Small intestine (tissue), 7 donors: ENCODE measurements at regions not wholly inside any gene's neighbourhood (a gene's known extent, or its start where the extent isn't known, plus 50 kb on each side); places are given as distances from the start of the nearest gene placed in this dataset.
"Not testable (repeated sequence)": the region's sequence is repeated elsewhere in the genome, so short reads cannot be mapped to it uniquely, and the experiment has no call there.

ENCODE experiments used
- DNase-seq, 2 donors: peaks; one replicate each; pipeline versions ENCODE4 v3.0.0 to v3.0.0-alpha.2; 2013
- FAIRE-seq: peaks from 2 replicates; lab custom pipeline; 2012; peaks lifted over from hg19 to GRCh38; lab: Jason Lieb, UNC
- H3K27ac ChIP-seq, 3 donors: one replicate each; pipeline ENCODE4 v1.5.1; 2013; ENCODE audit warnings: low read length in 2 of 3, mild to moderate bottlenecking in 2 of 3, control low read depth in 1 of 3, inconsistent platforms in 1 of 3, low read depth in 1 of 3, moderate library complexity in 1 of 3
- H3K27me3 ChIP-seq, 3 donors: one replicate each; pipeline ENCODE4 v1.6.1; 2013; ENCODE audit warnings: low read length in 3 of 3, inconsistent platforms in 1 of 3; ENCODE audit not compliant: control insufficient read depth in 3 of 3, insufficient read depth in 3 of 3
- H3K36me3 ChIP-seq, 3 donors: one replicate each; pipeline ENCODE4 v1.6.1; 2013; ENCODE audit warnings: low read length in 3 of 3, inconsistent platforms in 1 of 3, low read depth in 1 of 3, mild to moderate bottlenecking in 1 of 3, moderate library complexity in 1 of 3; ENCODE audit not compliant: control insufficient read depth in 3 of 3, insufficient read depth in 2 of 3
- H3K4me1 ChIP-seq, 3 donors: one replicate each; pipeline ENCODE4 v1.6.1; 2013; ENCODE audit warnings: low read length in 2 of 3, inconsistent platforms in 1 of 3, low read depth in 1 of 3, mild to moderate bottlenecking in 1 of 3, moderate library complexity in 1 of 3; ENCODE audit not compliant: control insufficient read depth in 3 of 3, insufficient read depth in 2 of 3
- H3K4me3 ChIP-seq, 3 donors: one replicate each; pipeline ENCODE4 v1.5.1; 2013; ENCODE audit warnings: low read length in 3 of 3, control low read depth in 1 of 3, inconsistent platforms in 1 of 3, low read depth in 1 of 3, mild to moderate bottlenecking in 1 of 3, moderate library complexity in 1 of 3
- H3K9me3 ChIP-seq, 2 donors: one replicate each; pipeline ENCODE4 v1.6.1; 2013; ENCODE audit warnings: low read depth in 1 of 2, low read length in 1 of 2; ENCODE audit not compliant: control insufficient read depth in 2 of 2, insufficient read depth in 1 of 2
- WGBS, 3 donors: extraction: QIAGEN DNeasy Blood & Tissue Kit; methylation state at CpG; one replicate each; pipeline ENCODE4 v1.1.7; 2013; 5-methylcytosine and 5-hydroxymethylcytosine counted together
- donor health status: healthy with polysubstance abuse.
- donor health status: control.
- donor health status: control.
- donor health status: Bipolar disorder and iron deficiency.
- donor health status: healthy.

- not testable (repeated sequence) for H3K27me3 ChIP-seq, H3K9me3 ChIP-seq, DNase-seq, H3K36me3 ChIP-seq, H3K27ac ChIP-seq, H3K4me1 ChIP-seq, FAIRE-seq, H3K4me3 ChIP-seq
- WGBS, 3 donors = 78 to 88% (median 85%) methylated on average over 5 of the region's 5 CpGs
Measured at GRCh38 chr7:142435606-142436005, 177.7 kb upstream of the PRSS58 start.

GRCh38 chr7:142434666-142435167, 176.9 kb upstream of the PRSS58 start:
- FAIRE-seq = no peak
- no peaks in the 10 kb centered on the region for H3K9me3 ChIP-seq
- H3K36me3 ChIP-seq = no peaks in the 10 kb centered on the region
- no peaks in the 10 kb centered on the region for H3K27me3 ChIP-seq
- DNase-seq = peak in 1 of 2 donors; percentile 29
- 52 to 77% (median 52%) methylated on average over 7 of the region's 7 CpGs for WGBS, 3 donors
- no peak overlapping the region for H3K4me3 ChIP-seq
- no peaks in the 10 kb centered on the region for H3K4me1 ChIP-seq
- no peak overlapping the region for H3K27ac ChIP-seq

GRCh38 chr7:142434133-142434532, 176.3 kb upstream of the PRSS58 start:
- not testable (repeated sequence) for H3K27me3 ChIP-seq, FAIRE-seq, H3K4me1 ChIP-seq, H3K4me3 ChIP-seq, H3K9me3 ChIP-seq, DNase-seq, H3K36me3 ChIP-seq, H3K27ac ChIP-seq
- WGBS, 3 donors = 71 to 83% (median 78%) methylated on average over 5 of the region's 5 CpGs

- Histone ChIP-seq H3K4me3 (no peak overlapping the region), H3K9me3 (no peaks in the 10 kb centered on the region), H3K27me3 (no peaks in the 10 kb centered on the region), H3K4me1 (no peaks in the 10 kb centered on the region), H3K36me3 (no peaks in the 10 kb centered on the region), H3K27ac (no peak overlapping the region)
- 82 to 97% (median 95%) methylated on average over 2 of the region's 2 CpGs for WGBS, 3 donors
- FAIRE-seq (no peak), DNase-seq (no peak)
Measured at GRCh38 chr7:142432377-142432776, 174.5 kb upstream of the PRSS58 start.

- no peaks in the 10 kb centered on the region for H3K36me3 ChIP-seq
- FAIRE-seq = no peak
- H3K27me3 ChIP-seq = no peaks in the 10 kb centered on the region
- WGBS, 3 donors = 84 to 89% (median 85%) methylated on average over 2 of the region's 2 CpGs
- no peaks in the 10 kb centered on the region for H3K9me3 ChIP-seq
- no peak overlapping the region for H3K4me3 ChIP-seq
- no peak overlapping the region for H3K27ac ChIP-seq
- H3K4me1 ChIP-seq = no peaks in the 10 kb centered on the region
- no peak for DNase-seq
Measured at GRCh38 chr7:142431491-142431890, 173.6 kb upstream of the PRSS58 start.

- H3K36me3 ChIP-seq = no peaks in the 10 kb centered on the region
- no peaks in the 10 kb centered on the region for H3K27me3 ChIP-seq
- DNase-seq = no peak
- H3K4me1 ChIP-seq = no peaks in the 10 kb centered on the region
- 50 to 59% (median 54%) methylated on average over 2 of the region's 2 CpGs for WGBS, 3 donors
- no peaks in the 10 kb centered on the region for H3K9me3 ChIP-seq
- FAIRE-seq = no peak
- H3K27ac ChIP-seq = no peak overlapping the region
- no peak overlapping the region for H3K4me3 ChIP-seq
Measured at GRCh38 chr7:142428094-142428493, 170.2 kb upstream of the PRSS58 start.

GRCh38 chr7:142425281-142425680, 167.4 kb upstream of the PRSS58 start:
- no peaks in the 10 kb centered on the region for H3K4me1 ChIP-seq
- H3K9me3 ChIP-seq = no peaks in the 10 kb centered on the region
- no peak overlapping the region for H3K27ac ChIP-seq
- FAIRE-seq (no peak), DNase-seq (no peak)
- H3K27me3 ChIP-seq = no peaks in the 10 kb centered on the region
- H3K4me3 ChIP-seq = no peak overlapping the region
- 56 to 75% (median 73%) methylated on average over 8 of the region's 8 CpGs for WGBS, 3 donors
- H3K36me3 ChIP-seq = no peaks in the 10 kb centered on the region

GRCh38 chr7:142422621-142423020, 164.8 kb upstream of the PRSS58 start:
- H3K9me3 ChIP-seq = no peaks in the 10 kb centered on the region
- H3K27ac ChIP-seq = no peak overlapping the region
- H3K4me3 ChIP-seq = no peak overlapping the region
- WGBS, 3 donors = 69 to 81% (median 79%) methylated on average over 4 of the region's 4 CpGs
- no peaks in the 10 kb centered on the region for H3K4me1 ChIP-seq
- H3K36me3 ChIP-seq = no peaks in the 10 kb centered on the region
- FAIRE-seq = no peak
- DNase-seq = no peak
- H3K27me3 ChIP-seq = no peaks in the 10 kb centered on the region
